Keratinocyte (primary cell): ENCODE measurements at regions not wholly inside any gene's neighbourhood (a gene's known extent, or its start where the extent isn't known, plus 50 kb on each side); places are given as distances from the start of the nearest gene placed in this dataset.

ENCODE experiments used
- CTCF ChIP-seq, 3 experiments: IDR thresholded peaks in 1 of 3; conservative IDR thresholded peaks in 1 of 3; optimal IDR thresholded peaks in 1 of 3; 2 replicates in 2 of 3; 3 replicates in 1 of 3; pipeline versions ENCODE3 to v1.5.1; 2011; ENCODE audit warnings: low read length in 3 of 3, mild to moderate bottlenecking in 3 of 3, moderate library complexity in 2 of 3, control low read depth in 1 of 3, inconsistent platforms in 1 of 3; ENCODE audit not compliant: insufficient read depth in 2 of 3; ENCODE audit errors: extremely low read depth in 1 of 3
- EZH2 ChIP-seq: IDR thresholded peaks from one replicate; pipeline ENCODE4 v1.6.1; 2012; ENCODE audit warnings: inconsistent platforms, mild to moderate bottlenecking, low read length, moderate library complexity

- no peak for TF ChIP-seq CTCF (optimal IDR thresholded peaks at IDR 0.05 in 1 of 3, IDR thresholded peaks at IDR 0.05 in 1 of 3, conservative IDR thresholded peaks at IDR 0.05 in 1 of 3; ENCODE audit: extremely low read depth in 1 of 3, insufficient read depth in 2 of 3, low read length in 3 of 3)
- TF ChIP-seq EZH2 = no peak
These were observed 163.3 kb downstream of the VEGFA start for GRCh38 chr6:43933148-43933885.
